PFSK-1 (cell line): ENCODE measurements at regions not wholly inside any gene's neighbourhood (a gene's known extent, or its start where the extent isn't known, plus 50 kb on each side); places are given as distances from the start of the nearest gene placed in this dataset.

Experiments used
- FOXP2 ChIP-seq: optimal IDR thresholded peaks from 2 replicates; pipeline ENCODE3; 2011; ENCODE audit warnings: borderline replicate concordance, control low read depth, inconsistent platforms; ENCODE audit not compliant: insufficient read depth; ENCODE audit errors: extremely low read length, extremely low read depth
- POLR2AphosphoS5 ChIP-seq: IDR thresholded peaks from 2 replicates; pipeline ENCODE4 v1.6.1; 2012; ENCODE audit warnings: low read depth, mild to moderate bottlenecking, control low read depth, low read length, moderate library complexity
- SIN3A ChIP-seq: IDR thresholded peaks from 2 replicates; pipeline ENCODE4 v1.6.1; 2012; ENCODE audit warnings: mild to moderate bottlenecking, low read length, moderate library complexity, borderline replicate concordance; ENCODE audit not compliant: insufficient read depth
- TAF1 ChIP-seq: IDR thresholded peaks from 2 replicates; pipeline ENCODE4 v1.6.1; 2012; ENCODE audit warnings: low read length, control low read depth, borderline replicate concordance; ENCODE audit not compliant: insufficient read depth
- TF ChIP-seq, protein P1 (sequence below), 2 experiments: IDR thresholded peaks; 2 replicates each; pipeline versions ENCODE4 v1.6.1 to v1.8.0; 2011 to 2012; ENCODE audit warnings: low read depth in 2 of 2, low read length in 2 of 2, control low read depth in 1 of 2, inconsistent platforms in 1 of 2, mild to moderate bottlenecking in 1 of 2, moderate library complexity in 1 of 2; ENCODE audit not compliant: insufficient read depth in 1 of 2

DNA sequence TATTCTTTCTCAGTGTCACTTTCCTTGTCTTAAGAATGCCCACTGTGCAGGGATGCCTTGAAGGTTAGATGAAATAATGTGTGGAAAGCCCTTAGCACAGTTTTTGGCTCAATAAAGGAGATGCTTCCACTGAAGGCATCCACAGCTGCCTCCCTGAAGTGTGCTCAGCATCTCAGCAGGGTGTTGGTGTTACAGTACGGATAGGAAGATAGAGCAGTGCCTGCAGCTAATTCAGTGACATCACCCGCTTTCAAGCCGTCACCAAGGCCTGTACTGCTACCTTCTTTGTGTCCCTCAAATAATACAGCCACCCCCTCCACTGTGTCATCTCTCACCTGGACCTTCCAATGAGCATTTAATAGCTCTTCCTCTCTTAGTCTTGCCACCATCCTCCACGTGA is 59.0 kb downstream of the NDUFS5 start:
- TF ChIP-seq SIN3A: no peak
- TF ChIP-seq TAF1: no peak
- TF ChIP-seq FOXP2: no peak
- TF ChIP-seq, protein P1, sequence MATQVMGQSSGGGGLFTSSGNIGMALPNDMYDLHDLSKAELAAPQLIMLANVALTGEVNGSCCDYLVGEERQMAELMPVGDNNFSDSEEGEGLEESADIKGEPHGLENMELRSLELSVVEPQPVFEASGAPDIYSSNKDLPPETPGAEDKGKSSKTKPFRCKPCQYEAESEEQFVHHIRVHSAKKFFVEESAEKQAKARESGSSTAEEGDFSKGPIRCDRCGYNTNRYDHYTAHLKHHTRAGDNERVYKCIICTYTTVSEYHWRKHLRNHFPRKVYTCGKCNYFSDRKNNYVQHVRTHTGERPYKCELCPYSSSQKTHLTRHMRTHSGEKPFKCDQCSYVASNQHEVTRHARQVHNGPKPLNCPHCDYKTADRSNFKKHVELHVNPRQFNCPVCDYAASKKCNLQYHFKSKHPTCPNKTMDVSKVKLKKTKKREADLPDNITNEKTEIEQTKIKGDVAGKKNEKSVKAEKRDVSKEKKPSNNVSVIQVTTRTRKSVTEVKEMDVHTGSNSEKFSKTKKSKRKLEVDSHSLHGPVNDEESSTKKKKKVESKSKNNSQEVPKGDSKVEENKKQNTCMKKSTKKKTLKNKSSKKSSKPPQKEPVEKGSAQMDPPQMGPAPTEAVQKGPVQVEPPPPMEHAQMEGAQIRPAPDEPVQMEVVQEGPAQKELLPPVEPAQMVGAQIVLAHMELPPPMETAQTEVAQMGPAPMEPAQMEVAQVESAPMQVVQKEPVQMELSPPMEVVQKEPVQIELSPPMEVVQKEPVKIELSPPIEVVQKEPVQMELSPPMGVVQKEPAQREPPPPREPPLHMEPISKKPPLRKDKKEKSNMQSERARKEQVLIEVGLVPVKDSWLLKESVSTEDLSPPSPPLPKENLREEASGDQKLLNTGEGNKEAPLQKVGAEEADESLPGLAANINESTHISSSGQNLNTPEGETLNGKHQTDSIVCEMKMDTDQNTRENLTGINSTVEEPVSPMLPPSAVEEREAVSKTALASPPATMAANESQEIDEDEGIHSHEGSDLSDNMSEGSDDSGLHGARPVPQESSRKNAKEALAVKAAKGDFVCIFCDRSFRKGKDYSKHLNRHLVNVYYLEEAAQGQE (IDR thresholded peaks at IDR 0.05; ENCODE audit: insufficient read depth in 1 of 2, low read depth in 2 of 2, low read length in 2 of 2): no peak
- TF ChIP-seq POLR2AphosphoS5: no peak

DNA sequence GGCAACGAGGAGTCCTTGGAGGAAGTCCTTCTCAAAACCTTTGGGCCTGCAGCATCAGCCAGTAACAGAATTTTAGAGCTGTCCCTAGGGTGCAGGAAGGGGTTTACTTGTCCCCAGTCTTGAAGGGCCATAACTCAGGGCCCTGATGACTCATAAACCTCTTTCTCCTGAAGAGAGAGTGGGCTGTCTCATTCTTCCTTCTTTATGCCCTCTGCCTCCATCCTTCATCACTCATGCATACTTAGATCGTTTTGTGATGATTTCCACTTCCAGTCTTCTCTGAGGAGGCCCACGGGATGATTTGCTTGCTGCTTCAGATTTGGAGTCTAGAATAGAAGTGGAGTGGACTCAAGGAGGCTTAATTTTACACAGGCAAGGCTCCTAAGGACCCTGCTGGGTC is 60.2 kb downstream of the NDUFS5 start:
- TF ChIP-seq FOXP2 (no peak), TAF1 (no peak), POLR2AphosphoS5 (no peak), SIN3A (no peak)
- TF ChIP-seq, protein P1 (IDR thresholded peaks at IDR 0.05; ENCODE audit: insufficient read depth in 1 of 2, low read depth in 2 of 2, low read length in 2 of 2): no peak

DNA sequence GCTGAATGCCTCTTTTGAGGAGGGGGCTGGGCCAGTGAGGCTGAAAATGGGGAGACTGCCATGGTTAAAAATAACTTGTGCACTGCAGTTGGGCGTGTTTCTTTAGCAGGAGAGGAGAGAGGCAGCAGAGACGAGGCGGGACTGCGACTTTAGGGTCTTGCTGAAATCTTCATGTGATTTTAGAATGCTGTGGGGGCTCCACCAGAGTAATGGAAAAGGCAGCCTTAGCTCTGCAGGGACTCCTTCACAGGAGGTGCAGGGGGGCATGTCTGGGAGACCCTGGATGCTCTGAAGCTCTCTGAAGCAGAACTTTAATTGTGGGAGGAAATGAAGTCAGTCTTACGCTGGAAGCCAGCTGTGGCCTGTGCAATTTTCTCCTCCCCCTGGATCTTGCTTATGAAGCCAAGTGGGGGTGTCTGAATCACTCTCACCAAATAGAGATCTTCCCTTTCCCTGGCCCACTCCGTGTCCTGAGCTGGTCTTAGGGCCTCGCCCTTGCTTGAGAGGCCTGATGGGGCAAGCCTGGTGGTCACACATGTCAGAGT is 60.8 kb downstream of the NDUFS5 start:
- no peak for TF ChIP-seq SIN3A
- TF ChIP-seq POLR2AphosphoS5: no peak
- no peak for TF ChIP-seq TAF1
- TF ChIP-seq, protein P1 (IDR thresholded peaks at IDR 0.05; ENCODE audit: insufficient read depth in 1 of 2, low read depth in 2 of 2, low read length in 2 of 2): no peak
- no peak for TF ChIP-seq FOXP2

DNA sequence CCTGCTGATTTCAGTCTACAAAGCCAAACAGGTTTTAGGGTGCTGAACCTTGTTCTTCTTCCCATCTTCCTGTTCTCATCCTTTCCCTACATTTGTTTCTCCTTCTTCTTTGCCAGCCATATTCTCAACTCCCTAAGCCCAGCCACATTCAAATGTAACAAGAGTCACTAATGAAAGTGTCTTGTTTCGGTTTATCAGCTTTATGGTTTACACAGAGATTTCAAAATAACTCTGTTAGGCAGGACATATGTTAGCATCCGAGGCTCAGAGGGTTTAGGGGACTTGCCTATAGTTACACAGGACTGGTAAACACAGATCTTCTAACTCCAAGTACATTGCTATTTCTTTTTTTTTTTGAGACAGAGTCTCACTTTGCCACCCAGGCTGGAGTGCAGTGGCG is 61.3 kb downstream of the NDUFS5 start:
- TF ChIP-seq, protein P1 (IDR thresholded peaks at IDR 0.05; ENCODE audit: insufficient read depth in 1 of 2, low read depth in 2 of 2, low read length in 2 of 2): no peak
- no peak for TF ChIP-seq FOXP2
- TF ChIP-seq TAF1: no peak
- no peak for TF ChIP-seq SIN3A
- no peak for TF ChIP-seq POLR2AphosphoS5

DNA sequence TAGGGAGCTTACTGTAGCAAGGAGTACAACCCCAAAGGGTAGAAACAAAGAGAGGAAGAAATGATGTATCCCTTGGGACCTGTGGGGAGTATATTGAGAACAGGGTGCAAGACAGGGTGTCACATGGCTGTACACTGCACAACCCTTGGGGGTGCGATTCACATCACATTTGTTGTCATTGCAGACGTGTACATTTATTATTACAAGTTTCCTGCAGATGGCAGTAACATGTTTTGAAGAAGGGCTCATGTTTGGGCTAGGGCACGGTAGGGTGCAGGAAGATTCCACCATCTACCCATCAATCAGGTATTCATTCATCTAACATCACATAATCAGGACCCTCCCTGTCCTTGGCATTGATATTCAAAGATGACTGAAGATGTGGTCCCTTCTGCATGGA is 62.5 kb downstream of the NDUFS5 start:
- TF ChIP-seq, protein P1 (IDR thresholded peaks at IDR 0.05; ENCODE audit: insufficient read depth in 1 of 2, low read depth in 2 of 2, low read length in 2 of 2): no peak
- TF ChIP-seq FOXP2 (no peak), POLR2AphosphoS5 (no peak), SIN3A (no peak), TAF1 (no peak)
